HG02571 (cell line): ENCODE measurements at regions not wholly inside any gene's neighbourhood (a gene's known extent, or its start where the extent isn't known, plus 50 kb on each side); places are given as distances from the start of the nearest gene placed in this dataset.

Experiments used
- ATAC-seq: cut with Tn5 transposase; IDR thresholded peaks from one replicate; pipeline ENCODE4 v1.9.1; 2021; ENCODE audit warnings: mild to moderate bottlenecking, moderate library complexity; ENCODE audit not compliant: unreplicated experiment

- peak; percentile 92 for ATAC-seq
These were observed 155.2 kb upstream of the BMPER start for GRCh38 chr7:33750177-33750576.

- no peak for ATAC-seq
These were observed 153.9 kb upstream of the BMPER start for GRCh38 chr7:33751443-33751842.

- no peak for ATAC-seq
These were observed 151.3 kb upstream of the BMPER start for GRCh38 chr7:33753881-33754525.

- no peak for ATAC-seq
These were observed 150.1 kb upstream of the BMPER start for GRCh38 chr7:33754933-33755928.

GRCh38 chr7:33757050-33757449 lies 148.3 kb upstream of the BMPER start:
- ATAC-seq, result no peak

GRCh38 chr7:33757563-33758165 lies 147.7 kb upstream of the BMPER start:
- ATAC-seq, result no peak

- ATAC-seq, result no peak
These were observed 145.2 kb upstream of the BMPER start for GRCh38 chr7:33760146-33760545.

GRCh38 chr7:33760834-33761233 lies 144.5 kb upstream of the BMPER start:
- ATAC-seq, result no peak

GRCh38 chr7:33761449-33762080 lies 143.8 kb upstream of the BMPER start:
- ATAC-seq, result no peak

GRCh38 chr7:33762151-33762910 lies 143.0 kb upstream of the BMPER start:
- ATAC-seq, result no peak

- ATAC-seq, result no peak
These were observed 142.4 kb upstream of the BMPER start for GRCh38 chr7:33762911-33763306.

- ATAC-seq, result no peak
These were observed 140.4 kb upstream of the BMPER start for GRCh38 chr7:33764752-33765451.

- ATAC-seq, result no peak
These were observed 138.9 kb upstream of the BMPER start for GRCh38 chr7:33766405-33766804.

GRCh38 chr7:33769930-33770329 lies 135.4 kb upstream of the BMPER start:
- ATAC-seq, result no peak

- ATAC-seq, result no peak
These were observed 134.8 kb upstream of the BMPER start for GRCh38 chr7:33770576-33770975.

GRCh38 chr7:33771422-33771821 lies 133.9 kb upstream of the BMPER start:
- no peak for ATAC-seq

GRCh38 chr7:33773053-33773452 lies 132.3 kb upstream of the BMPER start:
- no peak for ATAC-seq

- no peak for ATAC-seq
These were observed 130.4 kb upstream of the BMPER start for GRCh38 chr7:33774762-33775523.

- no peak for ATAC-seq
These were observed 129.5 kb upstream of the BMPER start for GRCh38 chr7:33775790-33776189.
